GM20000 (cell line): ENCODE measurements at regions not wholly inside any gene's neighbourhood (a gene's known extent, or its start where the extent isn't known, plus 50 kb on each side); places are given as distances from the start of the nearest gene placed in this dataset.

Experiments
- DNase-seq: peaks from one replicate; pipeline ENCODE4 v3.0.0; 2012; ENCODE audit warnings: low spot score
- CTCF ChIP-seq: IDR thresholded peaks from 2 replicates; pipeline ENCODE4 v1.5.1; 2012; ENCODE audit warnings: mild to moderate bottlenecking, control low read depth; ENCODE audit errors: extremely low read depth, missing control alignments

- DNase-seq: no peak
- TF ChIP-seq CTCF: no peak
Observed at GRCh38 chr5:88552426-88552825, 283.8 kb upstream of the TMEM161B start.

GRCh38 chr5:88551724-88552345 is 283.2 kb upstream of the TMEM161B start:
- no peak for TF ChIP-seq CTCF
- DNase-seq: no peak

GRCh38 chr5:88550736-88551135 is 282.1 kb upstream of the TMEM161B start:
- no peak for DNase-seq
- no peak for TF ChIP-seq CTCF

GRCh38 chr5:88548136-88548805 is 279.6 kb upstream of the TMEM161B start:
- no peak for TF ChIP-seq CTCF
- DNase-seq: no peak

- DNase-seq: no peak
- no peak for TF ChIP-seq CTCF
Observed at GRCh38 chr5:88545338-88545737, 276.7 kb upstream of the TMEM161B start.

- no peak for TF ChIP-seq CTCF
- DNase-seq: no peak
Observed at GRCh38 chr5:88544671-88545070, 276.0 kb upstream of the TMEM161B start.

GRCh38 chr5:88544136-88544645 is 275.5 kb upstream of the TMEM161B start:
- TF ChIP-seq CTCF: no peak
- no peak for DNase-seq
